ENCODE measurements at regions not wholly inside any gene's neighbourhood (a gene's known extent, or its start where the extent isn't known, plus 50 kb on each side); places are given as distances from the start of the nearest gene placed in this dataset.

- Mint-ChIP-seq H3K4me1 (no peaks in the 10 kb centered on the region), H3K27me3 (ENCODE audit: low read depth) (no peaks in the 10 kb centered on the region), H3K9me3 (peaks cover 3% of the 10 kb centered on the region; the same call in 1 of the 2 replicates), H3K36me3 (no peaks in the 10 kb centered on the region), H3K4me3 (no peak overlapping the region), H3K27ac (no peak overlapping the region)
- CTCF ChIA-PET, result no interaction called here
- no peak for DNase-seq (ENCODE audit: low spot score)
- TF ChIP-seq, protein P1, sequence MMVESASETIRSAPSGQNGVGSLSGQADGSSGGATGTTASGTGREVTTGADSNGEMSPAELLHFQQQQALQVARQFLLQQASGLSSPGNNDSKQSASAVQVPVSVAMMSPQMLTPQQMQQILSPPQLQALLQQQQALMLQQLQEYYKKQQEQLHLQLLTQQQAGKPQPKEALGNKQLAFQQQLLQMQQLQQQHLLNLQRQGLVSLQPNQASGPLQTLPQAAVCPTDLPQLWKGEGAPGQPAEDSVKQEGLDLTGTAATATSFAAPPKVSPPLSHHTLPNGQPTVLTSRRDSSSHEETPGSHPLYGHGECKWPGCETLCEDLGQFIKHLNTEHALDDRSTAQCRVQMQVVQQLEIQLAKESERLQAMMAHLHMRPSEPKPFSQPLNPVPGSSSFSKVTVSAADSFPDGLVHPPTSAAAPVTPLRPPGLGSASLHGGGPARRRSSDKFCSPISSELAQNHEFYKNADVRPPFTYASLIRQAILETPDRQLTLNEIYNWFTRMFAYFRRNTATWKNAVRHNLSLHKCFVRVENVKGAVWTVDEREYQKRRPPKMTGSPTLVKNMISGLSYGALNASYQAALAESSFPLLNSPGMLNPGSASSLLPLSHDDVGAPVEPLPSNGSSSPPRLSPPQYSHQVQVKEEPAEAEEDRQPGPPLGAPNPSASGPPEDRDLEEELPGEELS (CRISPR knock-in tag; IDR thresholded peaks at IDR 0.05), result no peak
- no peak for TF ChIP-seq NFYB (CRISPR knock-in tag; conservative IDR thresholded peaks at IDR 0.05; ENCODE audit: low read depth)
- TF ChIP-seq, protein P2, sequence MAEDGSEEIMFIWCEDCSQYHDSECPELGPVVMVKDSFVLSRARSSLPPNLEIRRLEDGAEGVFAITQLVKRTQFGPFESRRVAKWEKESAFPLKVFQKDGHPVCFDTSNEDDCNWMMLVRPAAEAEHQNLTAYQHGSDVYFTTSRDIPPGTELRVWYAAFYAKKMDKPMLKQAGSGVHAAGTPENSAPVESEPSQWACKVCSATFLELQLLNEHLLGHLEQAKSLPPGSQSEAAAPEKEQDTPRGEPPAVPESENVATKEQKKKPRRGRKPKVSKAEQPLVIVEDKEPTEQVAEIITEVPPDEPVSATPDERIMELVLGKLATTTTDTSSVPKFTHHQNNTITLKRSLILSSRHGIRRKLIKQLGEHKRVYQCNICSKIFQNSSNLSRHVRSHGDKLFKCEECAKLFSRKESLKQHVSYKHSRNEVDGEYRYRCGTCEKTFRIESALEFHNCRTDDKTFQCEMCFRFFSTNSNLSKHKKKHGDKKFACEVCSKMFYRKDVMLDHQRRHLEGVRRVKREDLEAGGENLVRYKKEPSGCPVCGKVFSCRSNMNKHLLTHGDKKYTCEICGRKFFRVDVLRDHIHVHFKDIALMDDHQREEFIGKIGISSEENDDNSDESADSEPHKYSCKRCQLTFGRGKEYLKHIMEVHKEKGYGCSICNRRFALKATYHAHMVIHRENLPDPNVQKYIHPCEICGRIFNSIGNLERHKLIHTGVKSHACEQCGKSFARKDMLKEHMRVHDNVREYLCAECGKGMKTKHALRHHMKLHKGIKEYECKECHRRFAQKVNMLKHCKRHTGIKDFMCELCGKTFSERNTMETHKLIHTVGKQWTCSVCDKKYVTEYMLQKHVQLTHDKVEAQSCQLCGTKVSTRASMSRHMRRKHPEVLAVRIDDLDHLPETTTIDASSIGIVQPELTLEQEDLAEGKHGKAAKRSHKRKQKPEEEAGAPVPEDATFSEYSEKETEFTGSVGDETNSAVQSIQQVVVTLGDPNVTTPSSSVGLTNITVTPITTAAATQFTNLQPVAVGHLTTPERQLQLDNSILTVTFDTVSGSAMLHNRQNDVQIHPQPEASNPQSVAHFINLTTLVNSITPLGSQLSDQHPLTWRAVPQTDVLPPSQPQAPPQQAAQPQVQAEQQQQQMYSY (CRISPR knock-in tag; IDR thresholded peaks at IDR 0.05), result no peak
- TF ChIP-seq, protein P3, sequence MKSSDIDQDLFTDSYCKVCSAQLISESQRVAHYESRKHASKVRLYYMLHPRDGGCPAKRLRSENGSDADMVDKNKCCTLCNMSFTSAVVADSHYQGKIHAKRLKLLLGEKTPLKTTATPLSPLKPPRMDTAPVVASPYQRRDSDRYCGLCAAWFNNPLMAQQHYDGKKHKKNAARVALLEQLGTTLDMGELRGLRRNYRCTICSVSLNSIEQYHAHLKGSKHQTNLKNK (CRISPR knock-in tag; IDR thresholded peaks at IDR 0.05), result no peak
- TF ChIP-seq, protein P4, sequence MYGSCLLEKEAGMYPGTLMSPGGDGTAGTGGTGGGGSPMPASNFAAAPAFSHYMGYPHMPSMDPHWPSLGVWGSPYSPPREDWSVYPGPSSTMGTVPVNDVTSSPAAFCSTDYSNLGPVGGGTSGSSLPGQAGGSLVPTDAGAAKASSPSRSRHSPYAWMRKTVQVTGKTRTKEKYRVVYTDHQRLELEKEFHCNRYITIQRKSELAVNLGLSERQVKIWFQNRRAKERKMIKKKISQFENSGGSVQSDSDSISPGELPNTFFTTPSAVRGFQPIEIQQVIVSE (CRISPR knock-in tag; IDR thresholded peaks at IDR 0.05; ENCODE audit: borderline replicate concordance), result no peak
- TF ChIP-seq EMX1 (CRISPR knock-in tag; IDR thresholded peaks at IDR 0.05), result no peak
- no peak for TF ChIP-seq ZNF317 (CRISPR knock-in tag; IDR thresholded peaks at IDR 0.05; ENCODE audit: borderline replicate concordance, low read depth)
- no peak for TF ChIP-seq SMAD4 (CRISPR knock-in tag; IDR thresholded peaks at IDR 0.05)
- TF ChIP-seq NR2C2 (CRISPR knock-in tag; IDR thresholded peaks at IDR 0.05), result no peak
- no peak for TF ChIP-seq CREB1 (CRISPR knock-in tag; IDR thresholded peaks at IDR 0.05)
- no peak for TF ChIP-seq MYBL2 (CRISPR knock-in tag; IDR thresholded peaks at IDR 0.05)
- no peak for TF ChIP-seq ETV6 (CRISPR knock-in tag; IDR thresholded peaks at IDR 0.05)
- TF ChIP-seq, protein P5, sequence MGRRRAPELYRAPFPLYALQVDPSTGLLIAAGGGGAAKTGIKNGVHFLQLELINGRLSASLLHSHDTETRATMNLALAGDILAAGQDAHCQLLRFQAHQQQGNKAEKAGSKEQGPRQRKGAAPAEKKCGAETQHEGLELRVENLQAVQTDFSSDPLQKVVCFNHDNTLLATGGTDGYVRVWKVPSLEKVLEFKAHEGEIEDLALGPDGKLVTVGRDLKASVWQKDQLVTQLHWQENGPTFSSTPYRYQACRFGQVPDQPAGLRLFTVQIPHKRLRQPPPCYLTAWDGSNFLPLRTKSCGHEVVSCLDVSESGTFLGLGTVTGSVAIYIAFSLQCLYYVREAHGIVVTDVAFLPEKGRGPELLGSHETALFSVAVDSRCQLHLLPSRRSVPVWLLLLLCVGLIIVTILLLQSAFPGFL (CRISPR knock-in tag; IDR thresholded peaks at IDR 0.05; ENCODE audit: borderline replicate concordance), result no peak
- TF ChIP-seq, protein P6, sequence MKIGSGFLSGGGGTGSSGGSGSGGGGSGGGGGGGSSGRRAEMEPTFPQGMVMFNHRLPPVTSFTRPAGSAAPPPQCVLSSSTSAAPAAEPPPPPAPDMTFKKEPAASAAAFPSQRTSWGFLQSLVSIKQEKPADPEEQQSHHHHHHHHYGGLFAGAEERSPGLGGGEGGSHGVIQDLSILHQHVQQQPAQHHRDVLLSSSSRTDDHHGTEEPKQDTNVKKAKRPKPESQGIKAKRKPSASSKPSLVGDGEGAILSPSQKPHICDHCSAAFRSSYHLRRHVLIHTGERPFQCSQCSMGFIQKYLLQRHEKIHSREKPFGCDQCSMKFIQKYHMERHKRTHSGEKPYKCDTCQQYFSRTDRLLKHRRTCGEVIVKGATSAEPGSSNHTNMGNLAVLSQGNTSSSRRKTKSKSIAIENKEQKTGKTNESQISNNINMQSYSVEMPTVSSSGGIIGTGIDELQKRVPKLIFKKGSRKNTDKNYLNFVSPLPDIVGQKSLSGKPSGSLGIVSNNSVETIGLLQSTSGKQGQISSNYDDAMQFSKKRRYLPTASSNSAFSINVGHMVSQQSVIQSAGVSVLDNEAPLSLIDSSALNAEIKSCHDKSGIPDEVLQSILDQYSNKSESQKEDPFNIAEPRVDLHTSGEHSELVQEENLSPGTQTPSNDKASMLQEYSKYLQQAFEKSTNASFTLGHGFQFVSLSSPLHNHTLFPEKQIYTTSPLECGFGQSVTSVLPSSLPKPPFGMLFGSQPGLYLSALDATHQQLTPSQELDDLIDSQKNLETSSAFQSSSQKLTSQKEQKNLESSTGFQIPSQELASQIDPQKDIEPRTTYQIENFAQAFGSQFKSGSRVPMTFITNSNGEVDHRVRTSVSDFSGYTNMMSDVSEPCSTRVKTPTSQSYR (CRISPR knock-in tag; IDR thresholded peaks at IDR 0.05), result no peak
- TF ChIP-seq MAX (CRISPR knock-in tag; IDR thresholded peaks at IDR 0.05), result no peak
- no peak for TF ChIP-seq ZNF396 (CRISPR knock-in tag; IDR thresholded peaks at IDR 0.05; ENCODE audit: borderline replicate concordance)
- TF ChIP-seq FOXP1 (CRISPR knock-in tag; IDR thresholded peaks at IDR 0.05; ENCODE audit: borderline replicate concordance), result no peak
- no peak for TF ChIP-seq RORB (CRISPR knock-in tag; IDR thresholded peaks at IDR 0.05)
- TF ChIP-seq, protein P7, sequence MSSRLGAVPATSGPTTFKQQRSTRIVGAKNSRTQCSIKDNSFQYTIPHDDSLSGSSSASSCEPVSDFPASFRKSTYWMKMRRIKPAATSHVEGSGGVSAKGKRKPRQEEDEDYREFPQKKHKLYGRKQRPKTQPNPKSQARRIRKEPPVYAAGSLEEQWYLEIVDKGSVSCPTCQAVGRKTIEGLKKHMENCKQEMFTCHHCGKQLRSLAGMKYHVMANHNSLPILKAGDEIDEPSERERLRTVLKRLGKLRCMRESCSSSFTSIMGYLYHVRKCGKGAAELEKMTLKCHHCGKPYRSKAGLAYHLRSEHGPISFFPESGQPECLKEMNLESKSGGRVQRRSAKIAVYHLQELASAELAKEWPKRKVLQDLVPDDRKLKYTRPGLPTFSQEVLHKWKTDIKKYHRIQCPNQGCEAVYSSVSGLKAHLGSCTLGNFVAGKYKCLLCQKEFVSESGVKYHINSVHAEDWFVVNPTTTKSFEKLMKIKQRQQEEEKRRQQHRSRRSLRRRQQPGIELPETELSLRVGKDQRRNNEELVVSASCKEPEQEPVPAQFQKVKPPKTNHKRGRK (CRISPR knock-in tag; IDR thresholded peaks at IDR 0.05; ENCODE audit: borderline replicate concordance), result no peak
- TF ChIP-seq, protein P8, sequence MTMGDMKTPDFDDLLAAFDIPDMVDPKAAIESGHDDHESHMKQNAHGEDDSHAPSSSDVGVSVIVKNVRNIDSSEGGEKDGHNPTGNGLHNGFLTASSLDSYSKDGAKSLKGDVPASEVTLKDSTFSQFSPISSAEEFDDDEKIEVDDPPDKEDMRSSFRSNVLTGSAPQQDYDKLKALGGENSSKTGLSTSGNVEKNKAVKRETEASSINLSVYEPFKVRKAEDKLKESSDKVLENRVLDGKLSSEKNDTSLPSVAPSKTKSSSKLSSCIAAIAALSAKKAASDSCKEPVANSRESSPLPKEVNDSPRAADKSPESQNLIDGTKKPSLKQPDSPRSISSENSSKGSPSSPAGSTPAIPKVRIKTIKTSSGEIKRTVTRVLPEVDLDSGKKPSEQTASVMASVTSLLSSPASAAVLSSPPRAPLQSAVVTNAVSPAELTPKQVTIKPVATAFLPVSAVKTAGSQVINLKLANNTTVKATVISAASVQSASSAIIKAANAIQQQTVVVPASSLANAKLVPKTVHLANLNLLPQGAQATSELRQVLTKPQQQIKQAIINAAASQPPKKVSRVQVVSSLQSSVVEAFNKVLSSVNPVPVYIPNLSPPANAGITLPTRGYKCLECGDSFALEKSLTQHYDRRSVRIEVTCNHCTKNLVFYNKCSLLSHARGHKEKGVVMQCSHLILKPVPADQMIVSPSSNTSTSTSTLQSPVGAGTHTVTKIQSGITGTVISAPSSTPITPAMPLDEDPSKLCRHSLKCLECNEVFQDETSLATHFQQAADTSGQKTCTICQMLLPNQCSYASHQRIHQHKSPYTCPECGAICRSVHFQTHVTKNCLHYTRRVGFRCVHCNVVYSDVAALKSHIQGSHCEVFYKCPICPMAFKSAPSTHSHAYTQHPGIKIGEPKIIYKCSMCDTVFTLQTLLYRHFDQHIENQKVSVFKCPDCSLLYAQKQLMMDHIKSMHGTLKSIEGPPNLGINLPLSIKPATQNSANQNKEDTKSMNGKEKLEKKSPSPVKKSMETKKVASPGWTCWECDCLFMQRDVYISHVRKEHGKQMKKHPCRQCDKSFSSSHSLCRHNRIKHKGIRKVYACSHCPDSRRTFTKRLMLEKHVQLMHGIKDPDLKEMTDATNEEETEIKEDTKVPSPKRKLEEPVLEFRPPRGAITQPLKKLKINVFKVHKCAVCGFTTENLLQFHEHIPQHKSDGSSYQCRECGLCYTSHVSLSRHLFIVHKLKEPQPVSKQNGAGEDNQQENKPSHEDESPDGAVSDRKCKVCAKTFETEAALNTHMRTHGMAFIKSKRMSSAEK (CRISPR knock-in tag; IDR thresholded peaks at IDR 0.05; ENCODE audit: borderline replicate concordance), result no peak
- no peak for ATAC-seq
- POLR2A ChIA-PET, result no interaction called here
Observed at GRCh38 chrX:35362866-35363265, 420.3 kb downstream of the FAM47B start.
